HG02623 (cell line): ENCODE measurements at regions not wholly inside any gene's neighbourhood (a gene's known extent, or its start where the extent isn't known, plus 50 kb on each side); places are given as distances from the start of the nearest gene placed in this dataset.

Experiments used
- ATAC-seq: cut with Tn5 transposase; IDR thresholded peaks from one replicate; pipeline ENCODE4 v1.9.1; 2021; ENCODE audit warnings: moderate library complexity; ENCODE audit not compliant: unreplicated experiment

DNA sequence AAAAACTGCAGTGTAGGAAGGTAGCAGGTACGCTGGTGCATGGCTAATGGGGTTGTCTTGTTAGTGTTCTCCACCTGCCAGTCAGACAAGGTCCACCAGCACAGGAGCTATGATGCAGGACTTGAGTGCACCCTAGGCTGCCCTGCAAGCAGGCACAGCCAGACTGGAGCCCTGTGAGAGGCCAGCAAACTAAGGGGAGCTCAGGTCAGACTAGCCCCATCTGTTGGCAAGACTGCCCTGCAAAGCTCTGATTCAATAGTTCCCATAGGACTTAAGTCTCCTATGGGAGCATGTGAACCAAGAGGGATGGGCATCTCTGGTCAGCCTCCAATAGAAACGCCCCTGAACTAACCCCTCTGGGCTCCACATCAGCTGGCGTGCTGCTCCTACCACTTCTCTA is 1307.3 kb downstream of the C4orf33 start:
- no peak for ATAC-seq

DNA sequence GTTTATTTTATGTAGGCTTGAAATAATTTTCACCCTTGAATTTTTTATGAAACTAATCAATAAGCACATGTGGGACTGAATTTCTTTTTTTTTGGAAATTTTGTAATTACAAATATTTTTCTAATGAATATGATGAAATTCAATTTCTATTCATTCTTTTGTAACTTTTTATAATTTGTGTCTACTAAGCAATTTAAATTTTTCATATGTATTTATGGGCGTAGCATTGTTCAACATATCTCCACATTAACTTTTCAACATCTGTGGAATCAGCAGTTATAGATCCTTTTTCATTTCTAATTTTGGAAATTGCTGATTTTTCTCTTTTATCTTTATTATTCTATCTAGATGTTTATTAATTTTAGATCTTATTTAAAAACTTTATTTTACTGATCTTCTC is 1320.3 kb downstream of the C4orf33 start:
- ATAC-seq = no peak

DNA sequence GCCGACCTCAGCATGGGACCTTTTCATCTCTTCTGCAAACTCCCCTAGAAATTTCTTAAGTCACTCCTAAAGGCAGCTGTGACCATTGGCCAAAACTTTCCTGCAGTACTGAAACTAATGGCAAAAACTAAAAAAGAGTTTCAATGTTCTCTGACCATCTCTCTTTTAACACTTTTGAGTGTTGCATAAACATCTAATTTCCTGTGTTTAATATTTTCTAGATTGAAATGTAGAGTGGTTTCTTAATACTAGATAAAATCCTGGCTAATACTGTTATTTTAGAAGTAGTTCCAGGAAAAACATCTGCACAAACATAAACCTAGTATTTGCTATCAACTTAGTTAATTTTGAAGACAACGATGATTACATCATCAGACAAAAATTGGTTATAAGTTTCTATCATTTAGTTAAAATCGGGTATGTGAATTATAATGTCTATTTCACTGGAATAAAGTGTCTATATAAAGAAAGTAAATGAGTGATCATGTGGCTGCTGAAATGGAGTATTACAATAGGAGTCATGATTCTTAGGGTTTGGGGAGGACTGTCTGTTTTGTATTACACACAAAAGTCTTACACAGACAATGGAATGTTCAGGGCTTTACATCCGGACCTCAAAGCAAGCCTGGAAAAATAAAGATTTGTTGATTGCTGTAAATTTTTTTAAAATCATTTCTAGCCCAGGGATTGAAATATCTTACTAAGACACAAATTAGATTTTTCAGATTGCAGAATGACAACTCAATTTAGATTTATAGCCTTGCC is 1323.4 kb downstream of the C4orf33 start:
- no peak for ATAC-seq

DNA sequence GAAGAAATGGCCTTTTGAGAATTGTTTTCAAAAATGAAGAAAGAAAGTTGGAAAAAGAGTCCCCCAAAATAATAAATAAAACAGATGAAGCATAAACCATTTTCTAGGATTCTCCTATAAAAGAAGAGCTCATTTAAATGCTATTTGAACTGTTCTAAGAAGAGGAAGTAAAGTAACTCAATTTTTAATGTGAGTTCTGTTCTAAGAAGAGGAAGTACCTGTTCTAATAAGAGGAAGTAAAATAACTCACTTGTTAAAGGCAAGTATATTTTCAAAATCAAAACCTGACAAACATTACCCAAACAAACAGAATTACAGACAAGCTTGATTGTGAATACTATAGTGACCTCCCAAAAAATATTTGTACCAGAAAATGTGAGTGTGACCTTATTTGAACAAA is 1326.3 kb downstream of the C4orf33 start:
- ATAC-seq = no peak

DNA sequence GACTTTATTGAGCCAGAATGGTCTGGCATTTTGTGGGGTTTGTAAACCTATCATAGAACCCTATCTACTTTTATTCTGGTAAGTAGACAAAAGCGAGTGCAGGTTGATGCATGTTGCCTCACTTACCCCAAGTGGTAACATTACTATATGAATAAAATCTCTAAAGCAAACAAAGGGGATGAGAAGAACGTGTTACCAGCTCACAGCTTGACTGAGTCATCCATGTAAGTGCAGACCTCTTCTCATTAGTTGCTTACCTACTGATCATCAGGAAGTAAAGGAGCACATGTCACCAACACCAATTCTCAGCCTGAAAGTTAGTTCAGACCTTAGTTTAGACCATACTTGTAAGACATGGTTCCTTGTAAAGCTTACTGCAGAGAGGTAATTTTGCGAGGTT is 1328.3 kb downstream of the C4orf33 start:
- no peak for ATAC-seq

DNA sequence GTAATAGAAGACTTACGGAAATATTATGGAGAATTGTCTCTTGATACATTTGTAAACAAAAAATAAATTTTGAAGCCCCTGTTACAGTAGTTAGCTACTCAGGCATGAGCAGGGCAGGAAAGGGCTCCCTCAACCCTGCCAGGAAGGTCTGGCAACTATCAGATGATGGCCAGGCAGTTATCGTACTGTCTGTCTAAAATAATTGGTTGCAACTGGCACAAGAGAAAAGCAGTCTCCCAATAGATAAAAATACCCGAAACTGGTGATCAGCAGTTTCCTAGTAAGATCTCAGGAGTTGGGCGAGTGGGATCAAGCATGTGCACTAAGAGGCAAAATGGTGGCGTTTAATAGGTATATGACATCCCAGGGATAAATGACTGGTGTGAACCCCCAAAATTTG is 1336.3 kb downstream of the C4orf33 start:
- no peak for ATAC-seq

DNA sequence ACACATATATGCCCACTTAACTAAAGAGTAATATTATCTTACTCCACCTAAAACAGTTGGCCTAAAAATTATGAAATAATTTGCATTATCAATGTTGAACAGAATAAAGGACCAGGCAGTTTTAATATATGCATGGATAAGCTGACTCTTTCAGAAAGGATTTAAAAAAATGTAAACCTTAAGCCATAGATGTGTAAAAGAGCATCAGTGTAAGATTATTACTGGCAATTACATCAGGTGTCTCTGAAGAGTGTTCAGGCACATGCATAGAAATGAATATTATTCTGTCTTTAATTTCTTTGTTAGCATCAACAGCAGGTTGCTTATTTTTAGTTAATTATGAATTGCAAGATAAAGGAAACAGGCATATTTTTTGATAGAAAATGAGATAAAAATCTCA is 1353.8 kb downstream of the C4orf33 start:
- no peak for ATAC-seq

DNA sequence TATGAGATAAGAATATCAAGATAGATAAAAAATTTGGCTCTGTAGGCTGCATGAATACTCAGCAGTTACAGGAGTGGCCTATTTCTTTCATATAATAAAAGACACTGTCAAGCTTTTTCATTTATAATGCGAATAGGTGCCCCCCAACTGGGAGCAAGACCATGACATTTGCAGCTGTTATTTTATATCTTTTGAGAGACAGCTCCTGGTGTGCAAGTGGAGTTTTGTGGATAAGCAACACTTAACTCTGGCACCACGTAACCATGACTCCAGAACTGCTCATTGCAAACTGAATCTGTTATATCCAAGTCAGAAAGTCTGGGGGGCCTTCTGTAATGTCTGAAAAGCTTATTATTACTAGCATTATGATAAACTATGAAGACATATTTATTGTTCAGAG is 1372.4 kb downstream of the C4orf33 start:
- no peak for ATAC-seq

DNA sequence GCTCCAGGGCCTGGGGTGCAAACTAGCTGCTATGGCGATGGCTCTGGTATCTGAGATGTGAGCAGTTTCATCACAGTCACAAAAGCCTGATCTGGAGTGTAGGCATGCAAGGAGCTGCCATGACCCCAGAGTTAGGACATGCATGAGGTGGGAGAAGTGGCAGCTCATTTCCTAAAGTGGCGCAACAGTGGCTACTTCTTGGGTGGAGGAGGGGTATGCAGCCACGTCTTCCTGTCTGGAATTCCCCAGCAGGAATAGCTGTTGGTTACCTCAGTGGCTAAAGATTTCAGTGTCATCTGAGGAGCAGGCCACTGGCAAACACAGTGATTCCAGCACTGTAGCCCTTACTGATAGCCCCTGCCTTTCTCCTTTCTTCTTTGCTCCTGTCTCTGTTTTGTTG is 1382.5 kb downstream of the C4orf33 start:
- ATAC-seq = no peak

DNA sequence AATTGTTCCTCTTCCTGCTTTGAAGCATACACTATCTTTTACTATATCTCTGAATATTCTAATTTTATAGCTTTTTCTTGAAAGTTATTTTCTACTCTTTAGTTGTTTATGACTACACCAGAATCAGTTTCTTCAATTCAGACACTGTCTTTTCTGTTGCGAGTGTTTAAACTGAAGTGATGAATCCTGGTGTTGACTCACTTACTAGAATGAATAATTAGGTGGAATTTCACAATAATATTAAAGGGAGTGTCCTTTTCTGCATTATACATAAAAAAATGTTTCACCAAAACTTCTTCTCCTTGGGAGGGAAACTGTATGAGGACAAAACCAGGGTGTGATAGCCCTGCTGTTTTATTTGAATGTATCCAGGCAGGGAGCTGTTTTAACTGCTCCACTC is 1383.1 kb downstream of the C4orf33 start:
- no peak for ATAC-seq

DNA sequence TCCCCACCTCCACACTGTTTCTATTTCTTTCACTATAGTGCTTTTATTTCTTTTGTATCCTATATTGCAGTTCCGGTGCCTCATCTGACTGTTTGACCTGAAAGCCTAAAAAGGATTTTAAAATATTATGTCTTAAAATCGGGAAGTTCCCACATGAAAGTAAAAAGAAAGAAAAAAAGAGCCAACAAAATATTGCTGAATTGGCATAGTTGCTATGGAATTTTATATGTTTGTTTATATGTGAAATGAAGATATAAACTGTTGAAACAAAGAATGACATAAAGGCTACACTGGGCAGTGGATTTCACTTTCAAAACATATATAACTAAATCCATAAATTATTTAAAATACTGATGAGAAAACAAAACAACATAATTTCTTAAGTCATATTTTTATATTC is 1383.7 kb downstream of the C4orf33 start:
- ATAC-seq = no peak

DNA sequence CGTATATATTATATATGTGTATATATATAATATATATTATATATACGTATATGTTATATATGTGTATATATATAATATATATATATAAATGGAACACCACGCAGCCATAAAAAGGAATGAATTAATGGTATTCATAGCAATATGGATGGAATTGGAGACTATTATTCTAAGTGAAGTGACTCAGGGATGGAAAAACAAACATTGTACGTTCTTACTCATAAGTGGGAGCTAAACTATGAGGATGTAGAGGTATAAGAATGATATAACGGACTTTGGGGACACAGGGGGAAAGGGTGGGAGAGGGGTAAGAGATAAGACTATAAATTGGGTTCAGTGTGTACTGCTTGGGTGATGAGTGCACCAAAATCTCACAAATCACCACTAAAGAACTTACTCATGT is 1388.9 kb downstream of the C4orf33 start:
- no peak for ATAC-seq

DNA sequence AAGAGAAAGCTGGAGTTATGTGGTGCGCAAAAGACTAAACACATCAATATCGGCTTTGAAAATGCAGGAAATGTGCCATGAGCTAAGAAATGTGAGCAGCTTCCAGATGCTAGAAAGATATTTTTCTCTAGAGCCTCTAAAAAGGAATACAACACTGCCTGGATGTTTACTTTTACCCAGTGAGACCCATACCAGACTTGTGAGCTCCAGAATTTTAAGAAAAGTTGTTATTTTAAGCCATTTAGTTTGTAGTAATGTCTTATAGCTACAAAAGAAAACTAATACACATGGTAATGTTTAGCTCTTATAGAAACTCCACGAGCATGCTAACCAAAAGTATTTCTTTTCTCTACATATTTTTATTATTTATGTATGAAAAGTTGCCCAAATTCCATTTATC is 1389.4 kb downstream of the C4orf33 start:
- ATAC-seq = no peak

DNA sequence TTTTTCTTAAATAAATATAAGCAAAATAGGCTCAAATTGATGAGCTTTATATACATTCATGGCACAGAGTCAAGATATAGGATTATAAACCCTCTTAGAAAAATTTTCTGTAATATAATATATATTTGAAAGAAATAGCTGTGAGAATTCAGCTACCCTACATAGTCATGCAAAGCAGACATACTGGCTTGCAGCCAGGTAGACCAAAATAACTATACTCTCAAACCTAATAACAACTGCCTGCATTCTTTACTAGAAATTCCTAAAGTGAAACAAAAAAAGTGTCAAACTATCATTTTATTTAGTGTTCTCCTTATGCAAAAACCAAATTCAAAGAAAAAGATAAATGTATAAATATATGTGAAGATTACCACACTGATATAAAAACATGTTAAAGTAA is 1390.2 kb downstream of the C4orf33 start:
- no peak for ATAC-seq

DNA sequence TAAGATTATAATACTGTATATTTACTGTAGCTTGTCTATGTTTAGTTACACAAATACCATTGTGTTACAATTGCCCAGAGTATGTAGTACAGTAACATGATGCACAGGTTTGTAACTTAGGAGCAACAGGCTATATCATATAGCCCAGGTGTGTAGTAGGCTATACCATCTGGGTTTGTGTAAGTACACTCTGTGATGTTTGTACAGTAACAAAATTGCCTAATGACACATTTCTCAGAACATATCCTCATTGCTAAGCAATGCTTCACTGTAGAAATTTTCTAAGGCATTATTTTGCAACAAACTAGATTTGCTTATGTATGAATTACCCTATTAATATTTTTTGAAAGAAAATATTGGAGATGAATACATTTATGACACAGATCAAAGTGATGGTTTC is 1390.9 kb downstream of the C4orf33 start:
- ATAC-seq = no peak

DNA sequence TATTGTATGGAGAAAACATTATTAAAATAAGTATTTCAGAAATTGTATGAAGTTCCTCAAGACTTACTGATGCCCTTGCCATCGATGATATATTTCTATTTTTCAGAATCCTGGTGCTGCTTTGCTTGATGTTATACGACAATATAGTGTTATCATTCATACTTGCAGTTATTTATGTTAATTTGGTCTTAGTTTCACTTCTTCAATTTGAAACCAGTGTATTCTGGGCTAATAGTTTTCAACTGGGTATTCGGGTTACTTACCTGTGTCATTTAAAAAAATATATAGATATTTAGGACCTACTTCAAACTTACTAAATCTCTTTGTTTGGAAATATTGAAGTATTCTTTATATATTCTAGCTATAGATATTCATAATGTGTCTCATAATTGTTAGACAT is 1414.7 kb downstream of the C4orf33 start:
- no peak for ATAC-seq

DNA sequence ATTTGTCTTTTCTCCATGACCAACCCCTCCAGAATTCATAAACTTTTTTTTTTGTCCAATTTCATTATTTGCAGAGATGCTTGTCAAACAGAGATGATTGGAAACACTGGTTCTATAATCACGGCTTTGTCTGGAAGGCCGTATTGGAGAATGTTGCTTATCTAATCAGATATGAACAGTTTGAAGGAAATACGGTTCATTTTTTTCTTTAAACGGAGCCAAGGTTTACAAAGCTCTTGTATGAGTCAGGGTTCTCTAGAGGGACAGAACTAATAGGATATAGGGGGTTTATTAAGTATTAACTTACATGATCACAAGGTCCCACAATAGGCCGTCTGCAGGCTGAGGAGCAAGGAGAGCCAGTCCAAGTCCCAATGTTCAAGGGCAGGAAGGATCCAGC is 1415.8 kb downstream of the C4orf33 start:
- no peak for ATAC-seq

DNA sequence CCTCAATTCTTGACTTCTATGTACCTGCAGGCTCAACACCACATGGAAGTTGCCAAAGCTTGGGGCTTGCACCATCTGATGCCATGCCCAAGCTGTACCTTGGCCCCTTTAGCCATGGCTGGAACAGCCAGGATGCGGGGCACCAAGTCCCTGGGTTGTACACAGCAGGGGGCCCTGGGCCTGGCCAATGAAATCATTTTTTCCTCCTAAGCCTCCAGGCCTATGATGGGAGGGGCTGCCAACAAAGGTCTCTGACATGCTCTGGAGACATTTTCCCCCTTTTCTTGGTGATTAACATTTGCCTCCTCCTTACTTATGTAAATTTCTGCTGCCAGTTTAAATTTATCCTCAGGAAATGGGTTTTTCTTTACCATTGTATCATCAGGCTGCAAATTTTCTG is 1428.1 kb downstream of the C4orf33 start:
- no peak for ATAC-seq

DNA sequence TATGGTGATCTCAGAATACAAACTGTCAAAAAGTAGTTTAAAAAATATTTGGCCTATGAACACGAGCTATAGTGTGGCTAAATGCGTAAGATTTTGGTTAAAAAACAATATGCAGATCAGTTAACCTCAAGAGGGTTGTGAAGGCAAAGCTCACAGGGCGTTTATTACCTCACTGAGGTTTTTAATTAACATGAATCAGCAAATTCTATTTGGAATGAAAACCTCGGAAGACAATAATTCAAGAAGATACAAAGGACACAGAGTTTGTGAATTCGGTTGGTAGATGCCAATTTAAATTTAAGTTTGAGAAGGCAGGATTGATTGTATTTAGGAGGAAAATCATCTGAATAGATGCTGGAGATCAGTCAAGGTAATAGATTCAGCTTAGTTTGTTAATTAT is 1434.6 kb downstream of the C4orf33 start:
- no peak for ATAC-seq

DNA sequence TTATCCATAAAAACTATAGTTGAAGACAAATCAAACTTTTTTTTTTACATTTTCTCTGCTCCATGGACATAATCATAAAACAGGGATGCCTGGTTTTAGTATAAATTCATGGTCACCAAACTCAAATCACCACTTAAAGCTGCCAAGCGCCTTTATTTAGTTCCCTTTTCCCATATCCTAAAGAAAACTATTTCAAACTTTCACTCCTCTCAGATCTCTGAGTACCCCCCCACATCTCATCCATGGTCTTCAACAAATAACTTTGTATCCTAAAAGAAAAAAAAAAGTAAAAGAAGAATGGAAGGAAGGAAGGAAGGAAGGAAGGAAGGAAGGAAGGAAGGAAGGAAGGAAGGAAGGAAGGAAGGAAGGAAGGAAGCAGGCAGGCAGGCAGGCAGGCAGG is 1438.7 kb downstream of the C4orf33 start:
- no peak for ATAC-seq

DNA sequence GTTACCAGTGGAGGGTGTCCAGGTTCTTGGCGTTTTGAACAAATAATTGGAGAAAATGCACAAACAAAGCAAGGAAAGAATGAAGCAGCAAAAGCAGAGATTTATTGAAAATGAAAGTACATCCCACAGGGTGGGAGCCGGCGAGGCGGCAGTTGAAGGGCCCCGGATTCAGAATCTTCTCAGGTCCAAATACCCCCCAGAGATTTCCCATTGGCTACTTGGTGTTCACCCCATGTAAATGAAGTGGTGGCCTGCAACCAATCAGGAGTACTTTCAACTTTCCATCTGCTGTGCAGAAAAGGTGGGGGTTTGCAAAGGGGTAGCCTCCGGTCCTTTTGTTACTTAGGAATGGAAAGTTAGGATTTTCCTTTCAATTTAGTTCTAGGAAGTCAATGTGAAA is 1447.0 kb downstream of the C4orf33 start:
- no peak for ATAC-seq

DNA sequence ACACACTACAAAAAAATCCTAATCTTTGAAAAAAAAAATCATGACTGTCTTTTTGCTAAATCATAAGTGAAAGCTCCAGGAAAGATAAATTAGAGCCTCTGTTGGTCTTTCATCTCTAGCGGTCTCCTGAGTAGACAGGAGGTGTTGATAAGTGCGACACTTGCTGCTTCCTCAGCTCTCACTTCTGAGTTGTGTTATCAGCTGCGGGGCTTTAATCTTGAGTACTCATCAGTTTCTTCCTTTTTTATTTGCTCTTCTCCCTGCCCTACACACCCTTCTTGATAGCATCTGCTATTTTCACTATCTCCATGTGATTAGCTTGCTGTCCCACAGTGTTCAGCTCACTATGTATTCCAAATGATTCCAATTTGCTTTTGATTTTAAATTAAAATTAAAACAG is 1449.2 kb downstream of the C4orf33 start:
- no peak for ATAC-seq

DNA sequence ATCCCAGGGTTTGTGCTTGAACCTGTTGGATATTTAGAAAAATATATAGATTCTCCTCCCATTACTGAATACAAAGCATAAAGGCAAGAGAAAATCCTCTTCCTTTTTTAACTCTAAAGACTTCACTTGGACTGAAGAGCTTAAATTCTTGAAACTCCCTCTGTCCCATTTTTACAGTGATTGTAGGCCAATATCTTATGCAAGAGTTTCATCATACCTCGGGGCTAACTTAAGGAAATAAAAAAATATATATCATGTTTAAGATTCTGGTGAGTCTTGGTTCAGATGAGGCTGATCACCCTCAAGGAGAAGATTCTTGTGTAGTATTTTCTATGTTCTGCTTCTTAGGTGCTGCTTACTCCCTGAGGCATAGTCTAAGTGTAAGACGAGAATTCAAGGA is 1449.6 kb downstream of the C4orf33 start:
- no peak for ATAC-seq
